HFF-Myc (cell line): ENCODE measurements at regions not wholly inside any gene's neighbourhood (a gene's known extent, or its start where the extent isn't known, plus 50 kb on each side); places are given as distances from the start of the nearest gene placed in this dataset.

Experiments
- DNase-seq: peaks from one replicate; pipeline ENCODE4 v3.0.0-alpha.2; 2011; ENCODE audit warnings: low read depth; ENCODE audit errors: extremely low read depth
- H3K4me3 ChIP-seq: replicated peaks from 2 replicates; pipeline ENCODE4 v1.5.1; 2011; ENCODE audit warnings: low read depth, mild to moderate bottlenecking, control low read depth, low read length
- CTCF ChIP-seq: IDR thresholded peaks from 2 replicates; pipeline ENCODE4 v1.5.1; 2012; ENCODE audit warnings: mild to moderate bottlenecking, low read depth, low read length, control low read depth; ENCODE audit errors: missing control alignments

GRCh38 chr3:182451871-182452270 is 341.4 kb upstream of the ATP11B start:
- TF ChIP-seq CTCF = no peak
- H3K4me3 ChIP-seq = no peak overlapping the region
- DNase-seq = no peak

DNA sequence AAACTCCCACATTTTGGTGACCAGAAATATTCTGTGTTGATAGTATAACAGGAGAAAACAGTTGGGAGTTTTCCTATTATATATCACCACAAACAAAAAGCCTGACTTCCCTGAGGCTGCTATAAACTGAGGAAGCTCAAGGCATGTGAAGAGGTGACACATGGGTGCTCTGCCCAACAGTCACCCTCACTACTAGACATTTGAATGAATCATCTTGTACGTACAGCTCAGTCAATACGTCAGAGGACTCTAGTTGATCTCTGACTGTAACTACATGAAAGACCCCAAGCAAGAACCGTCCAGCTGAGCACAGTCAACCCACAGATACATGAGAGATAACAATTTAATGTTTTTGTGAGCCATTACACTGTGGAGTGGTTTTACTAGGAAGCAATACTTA is 338.3 kb upstream of the ATP11B start:
- no peak for DNase-seq
- no peak for TF ChIP-seq CTCF
- H3K4me3 ChIP-seq = no peak overlapping the region

- TF ChIP-seq CTCF = no peak
- no peak for DNase-seq
- no peak overlapping the region for H3K4me3 ChIP-seq
Observed at GRCh38 chr3:182460303-182460702, 333.0 kb upstream of the ATP11B start.

- no peak for TF ChIP-seq CTCF
- DNase-seq = no peak
- H3K4me3 ChIP-seq = no peak overlapping the region
Observed at GRCh38 chr3:182462152-182462551, 331.2 kb upstream of the ATP11B start.

- H3K4me3 ChIP-seq = no peak overlapping the region
- no peak for TF ChIP-seq CTCF
- DNase-seq = no peak
Observed at GRCh38 chr3:182464513-182465145, 328.7 kb upstream of the ATP11B start.

GRCh38 chr3:182465301-182466185 is 327.8 kb upstream of the ATP11B start:
- no peak overlapping the region for H3K4me3 ChIP-seq
- no peak for TF ChIP-seq CTCF
- no peak for DNase-seq
